Vagina (tissue), 2 donors: ENCODE measurements at regions not wholly inside any gene's neighbourhood (a gene's known extent, or its start where the extent isn't known, plus 50 kb on each side); places are given as distances from the start of the nearest gene placed in this dataset.
"Not testable (repeated sequence)": the region's sequence is repeated elsewhere in the genome, so short reads cannot be mapped to it uniquely, and the experiment has no call there.

ENCODE experiments used
- DNase-seq, 2 donors: peaks; one replicate each; pipeline ENCODE4 v3.0.0-alpha.2; 2017; ENCODE audit errors: extremely low spot score in 2 of 2
- H3K27ac ChIP-seq: fragments of 200-600 bp; sonication (generic); one replicate; pipeline ENCODE4 v1.5.1; 2019
- H3K27me3 ChIP-seq: fragments of 200-600 bp; sonication (generic); one replicate; pipeline ENCODE4 v1.5.1; 2019
- H3K36me3 ChIP-seq, 2 donors: fragments of 200-600 bp; sonication (generic); one replicate each; pipeline ENCODE4 v1.5.1; 2017 to 2019
- H3K4me1 ChIP-seq: fragments of 200-600 bp; sonication (generic); one replicate; pipeline ENCODE4 v1.5.1; 2019
- H3K4me3 ChIP-seq, 2 donors: fragments of 200-600 bp; sonication (generic); 1 replicate in 1 of 2; 2 replicates in 1 of 2; pipeline ENCODE4 v1.5.1; 2016 to 2019
- H3K9me3 ChIP-seq: fragments of 200-600 bp; sonication (generic); one replicate; pipeline ENCODE4 v1.5.1; 2019
- CTCF ChIP-seq, 3 experiments: fragments of 450-650 bp in 2 of 3; fragments of 200-600 bp in 1 of 3; sonication (generic) in 1 of 3; IDR thresholded peaks; one replicate each; pipeline ENCODE4 v1.5.1; 2017 to 2019; ENCODE audit warnings: antibody characterized with exemption in 3 of 3, mild to moderate bottlenecking in 2 of 3, moderate library complexity in 2 of 3
- POLR2A ChIP-seq, 2 donors: fragments of 450-650 bp; IDR thresholded peaks; one replicate each; pipeline ENCODE4 v1.6.1; 2017; ENCODE audit warnings: antibody characterized with exemption in 2 of 2, mild to moderate bottlenecking in 2 of 2, moderate library complexity in 2 of 2
- POLR2AphosphoS5 ChIP-seq, 2 donors: sonication (generic); formaldehyde crosslinking; IDR thresholded peaks; one replicate each; pipeline ENCODE4 v1.9.0; 2017; ENCODE audit warnings: antibody characterized with exemption in 2 of 2, mild to moderate bottlenecking in 2 of 2, low read depth in 1 of 2; ENCODE audit not compliant: insufficient read depth in 1 of 2
- intact Hi-C: fragments of 100-400 bp; cut with DNase I; formaldehyde crosslinking; loops from one replicate; pipeline ENCODE4 v1.15.1; 2023

- no peak for TF ChIP-seq POLR2AphosphoS5 (IDR thresholded peaks at IDR 0.05; ENCODE audit: insufficient read depth in 1 of 2, low read depth in 1 of 2)
- TF ChIP-seq CTCF (IDR thresholded peaks at IDR 0.05) = no peak
- no peak for TF ChIP-seq POLR2A (IDR thresholded peaks at IDR 0.05)
- intact Hi-C loops = no loop called here
Observed at GRCh38 chr6:85050149-85050548, 285.8 kb upstream of the TBX18 start.

GRCh38 chr6:85049282-85049681, 284.9 kb upstream of the TBX18 start:
- Histone ChIP-seq H3K27ac (no peak overlapping the region), H3K4me3 (no peak overlapping the region), H3K27me3 (no peaks in the 10 kb centered on the region), H3K36me3 (no peaks in the 10 kb centered on the region), H3K4me1 (no peaks in the 10 kb centered on the region), H3K9me3 (no peaks in the 10 kb centered on the region)
- no peak for DNase-seq
- intact Hi-C loops = no loop called here
- TF ChIP-seq POLR2AphosphoS5 (IDR thresholded peaks at IDR 0.05; ENCODE audit: insufficient read depth in 1 of 2, low read depth in 1 of 2) (no peak), POLR2A (IDR thresholded peaks at IDR 0.05) (no peak), CTCF (IDR thresholded peaks at IDR 0.05) (no peak)

More at GRCh38 chr6:85050149-85050548, 285.8 kb upstream of the TBX18 start:
- Histone ChIP-seq H3K9me3 (no peaks in the 10 kb centered on the region), H3K27ac (no peak overlapping the region), H3K4me3 (no peak overlapping the region), H3K27me3 (no peaks in the 10 kb centered on the region), H3K4me1 (no peaks in the 10 kb centered on the region), H3K36me3 (no peaks in the 10 kb centered on the region)
- no peak for DNase-seq

- Histone ChIP-seq H3K4me1 (no peaks in the 10 kb centered on the region), H3K27ac (no peak overlapping the region), H3K36me3 (no peaks in the 10 kb centered on the region), H3K9me3 (no peaks in the 10 kb centered on the region), H3K4me3 (no peak overlapping the region), H3K27me3 (no peaks in the 10 kb centered on the region)
- DNase-seq = no peak
- intact Hi-C loops = no loop called here
- TF ChIP-seq CTCF (IDR thresholded peaks at IDR 0.05) = no peak
- TF ChIP-seq POLR2A (IDR thresholded peaks at IDR 0.05) = no peak
- TF ChIP-seq POLR2AphosphoS5 (IDR thresholded peaks at IDR 0.05; ENCODE audit: insufficient read depth in 1 of 2, low read depth in 1 of 2) = no peak
Observed at GRCh38 chr6:85047818-85048217, 283.4 kb upstream of the TBX18 start.

- intact Hi-C loops, H3K4me3 ChIP-seq, DNase-seq, H3K4me1 ChIP-seq, H3K27me3 ChIP-seq, H3K27ac ChIP-seq, H3K36me3 ChIP-seq, H3K9me3 ChIP-seq: not testable (repeated sequence)
Observed at GRCh38 chr6:85045767-85046166, 281.4 kb upstream of the TBX18 start.

GRCh38 chr6:85044361-85044760, 280.0 kb upstream of the TBX18 start:
- Histone ChIP-seq H3K4me3 (no peak overlapping the region), H3K36me3 (no peaks in the 10 kb centered on the region), H3K4me1 (no peaks in the 10 kb centered on the region), H3K27me3 (no peaks in the 10 kb centered on the region), H3K27ac (no peak overlapping the region), H3K9me3 (no peaks in the 10 kb centered on the region)
- intact Hi-C loops = no loop called here
- no peak for DNase-seq
- no peak for TF ChIP-seq POLR2AphosphoS5 (IDR thresholded peaks at IDR 0.05; ENCODE audit: insufficient read depth in 1 of 2, low read depth in 1 of 2)
- no peak for TF ChIP-seq CTCF (IDR thresholded peaks at IDR 0.05)
- no peak for TF ChIP-seq POLR2A (IDR thresholded peaks at IDR 0.05)

GRCh38 chr6:85041376-85041775, 277.0 kb upstream of the TBX18 start:
- H3K27ac ChIP-seq = no peak overlapping the region
- intact Hi-C loops = no loop called here

More at GRCh38 chr6:85041376-85041775, 277.0 kb upstream of the TBX18 start:
- no peak for DNase-seq
- no peak for TF ChIP-seq CTCF (IDR thresholded peaks at IDR 0.05)
- TF ChIP-seq POLR2A (IDR thresholded peaks at IDR 0.05) = no peak
- TF ChIP-seq POLR2AphosphoS5 (IDR thresholded peaks at IDR 0.05; ENCODE audit: insufficient read depth in 1 of 2, low read depth in 1 of 2) = no peak
- no peaks in the 10 kb centered on the region for H3K9me3 ChIP-seq
- H3K4me1 ChIP-seq = no peaks in the 10 kb centered on the region
- no peaks in the 10 kb centered on the region for H3K36me3 ChIP-seq
- H3K4me3 ChIP-seq = no peak overlapping the region
- H3K27me3 ChIP-seq = no peaks in the 10 kb centered on the region
